IMR-90 (cell line): ENCODE measurements at regions not wholly inside any gene's neighbourhood (a gene's known extent, or its start where the extent isn't known, plus 50 kb on each side); places are given as distances from the start of the nearest gene placed in this dataset.

ENCODE experiments used
- ATAC-seq: fragments of 200-7000 bp; cut with Tn5 transposase; 2 replicates; pipeline ENCODE4 v1.9.1; 2020; ENCODE audit warnings: low read depth, mild to moderate bottlenecking, moderate library complexity
- BruUV-seq: library from RNA; stranded (reverse); fragments of 400-500 nt; replicated peaks from 2 replicates; lab custom pipeline; 2021; lab: Mats Ljungman, UMichigan
- CTCF ChIA-PET: fragments of 300-600 bp; formaldehyde crosslinking; extraction: SDS; loops from one replicate; lab custom pipeline; 2021; ENCODE audit warnings: antibody characterized with exemption; lab: Yijun Ruan, JAX
- POLR2A ChIA-PET: fragments of 300-600 bp; sonication (Branson Sonifier 250); formaldehyde crosslinking; loops from one replicate; lab custom pipeline; 2022; ENCODE audit warnings: antibody characterized with exemption; ENCODE audit not compliant: unreplicated experiment; lab: Charles Lee
- DNase-seq: peaks from one replicate; pipeline ENCODE4 v3.0.0; 2013
- H2AFZ ChIP-seq: replicated peaks from 2 replicates; pipeline ENCODE3; 2013; ENCODE audit warnings: low read length, mild to moderate bottlenecking; ENCODE audit not compliant: poor library complexity
- H2AK5ac ChIP-seq: 2 replicates; pipeline ENCODE4 v1.6.1; 2013; ENCODE audit warnings: low read depth, low read length, inconsistent platforms
- H2AK9ac ChIP-seq: replicated peaks from 2 replicates; pipeline ENCODE3; 2013; ENCODE audit warnings: mild to moderate bottlenecking, low read depth, low read length, moderate library complexity; ENCODE audit not compliant: poor library complexity
- H2BK120ac ChIP-seq: 2 replicates; pipeline ENCODE4 v1.6.1; 2013; ENCODE audit warnings: low read depth, low read length, inconsistent platforms
- H2BK15ac ChIP-seq: 3 replicates; pipeline ENCODE4 v1.6.1; 2013; ENCODE audit warnings: low read depth, low read length, inconsistent platforms
- H2BK20ac ChIP-seq: 2 replicates; pipeline ENCODE4 v1.6.1; 2013; ENCODE audit warnings: low read depth, mild to moderate bottlenecking, inconsistent platforms, low read length, moderate library complexity
- H2BK5ac ChIP-seq: 2 replicates; pipeline ENCODE4 v1.6.1; 2013; ENCODE audit warnings: mild to moderate bottlenecking, low read depth, low read length, inconsistent platforms; ENCODE audit not compliant: poor library complexity, severe bottlenecking
- H3K14ac ChIP-seq: replicated peaks from 2 replicates; pipeline ENCODE4 v1.6.1; 2013; ENCODE audit warnings: low read depth, low read length, inconsistent platforms
- H3K18ac ChIP-seq: 2 replicates; pipeline ENCODE4 v1.6.1; 2013; ENCODE audit warnings: low read depth, low read length, control low read depth
- H3K23ac ChIP-seq: 2 replicates; pipeline ENCODE4 v1.6.1; 2013; ENCODE audit warnings: low read depth, low read length, inconsistent platforms
- H3K27ac ChIP-seq: 2 replicates; pipeline ENCODE4 v1.5.1; 2013; ENCODE audit warnings: mild to moderate bottlenecking, control low read depth, low read length; ENCODE audit not compliant: insufficient read depth
- H3K27me3 ChIP-seq: 2 replicates; pipeline ENCODE4 v1.6.1; 2013; ENCODE audit warnings: low read length; ENCODE audit not compliant: control insufficient read depth, insufficient read depth
- H3K36me3 ChIP-seq: 2 replicates; pipeline ENCODE4 v1.6.1; 2013; ENCODE audit warnings: low read length, mixed read lengths; ENCODE audit not compliant: control insufficient read depth, insufficient read depth
- H3K4ac ChIP-seq: 2 replicates; pipeline ENCODE4 v1.6.1; 2013; ENCODE audit warnings: low read depth, low read length, inconsistent platforms
- H3K4me1 ChIP-seq: 2 replicates; pipeline ENCODE4 v1.6.1; 2013; ENCODE audit warnings: low read length, mixed read lengths; ENCODE audit not compliant: control insufficient read depth, insufficient read depth
- H3K4me2 ChIP-seq: 2 replicates; pipeline ENCODE4 v1.6.1; 2013; ENCODE audit warnings: low read depth, mild to moderate bottlenecking, control low read depth, low read length, moderate library complexity
- H3K4me3 ChIP-seq: 2 replicates; pipeline ENCODE4 v1.5.1; 2013; ENCODE audit warnings: low read depth, mild to moderate bottlenecking, control low read depth, low read length, moderate library complexity; ENCODE audit not compliant: insufficient read depth
- H3K56ac ChIP-seq: 2 replicates; pipeline ENCODE4 v1.6.1; 2013; ENCODE audit warnings: low read length, inconsistent platforms; ENCODE audit not compliant: insufficient read depth; ENCODE audit errors: extremely low read depth
- H3K79me1 ChIP-seq, 2 experiments: 2 replicates each; pipeline ENCODE4 v1.6.1; 2013; ENCODE audit warnings: low read length in 2 of 2, inconsistent platforms in 1 of 2, low read depth in 1 of 2
- H3K9ac ChIP-seq: 2 replicates; pipeline ENCODE4 v1.6.1; 2013; ENCODE audit warnings: low read depth, low read length, control low read depth
- H3K9me1 ChIP-seq: 2 replicates; pipeline ENCODE4 v1.6.1; 2013; ENCODE audit warnings: low read length, inconsistent platforms; ENCODE audit not compliant: insufficient read depth
- H3K9me3 ChIP-seq: 2 replicates; pipeline ENCODE4 v1.6.1; 2013; ENCODE audit warnings: low read length; ENCODE audit not compliant: control insufficient read depth, insufficient read depth
- H4K20me1 ChIP-seq: 2 replicates; pipeline ENCODE4 v1.6.1; 2013; ENCODE audit warnings: low read length, inconsistent platforms; ENCODE audit not compliant: insufficient read depth
- H4K5ac ChIP-seq: 2 replicates; pipeline ENCODE4 v1.6.1; 2013; ENCODE audit warnings: mild to moderate bottlenecking, low read depth, low read length, control low read depth
- H4K8ac ChIP-seq, 2 experiments: 2 replicates each; pipeline ENCODE4 v1.6.1; 2013; ENCODE audit warnings: low read depth in 2 of 2, low read length in 2 of 2, control low read depth in 1 of 2, inconsistent platforms in 1 of 2
- H4K91ac ChIP-seq: 2 replicates; pipeline ENCODE4 v1.6.1; 2013; ENCODE audit warnings: low read depth, low read length, inconsistent platforms; ENCODE audit not compliant: insufficient read depth
- BHLHE40 ChIP-seq: fragments of 150-350 bp; IDR thresholded peaks from 2 replicates; pipeline ENCODE4 v1.6.1; 2016; ENCODE audit warnings: mild to moderate bottlenecking, low read depth, low read length
- CEBPB ChIP-seq: IDR thresholded peaks from 2 replicates; pipeline ENCODE4 v1.6.1; 2012; ENCODE audit warnings: low read depth, low read length, improper control_type of control experiment
- CTCF ChIP-seq: conservative IDR thresholded peaks from 2 replicates; pipeline ENCODE4 v1.5.1; 2012; ENCODE audit warnings: mild to moderate bottlenecking, low read depth, low read length, improper control_type of control experiment
- MXI1 ChIP-seq: IDR thresholded peaks from 2 replicates; pipeline ENCODE4 v1.6.1; 2012; ENCODE audit warnings: low read depth, mild to moderate bottlenecking, low read length, moderate library complexity, borderline replicate concordance
- RAD21 ChIP-seq: IDR thresholded peaks from 2 replicates; pipeline ENCODE4 v1.6.1; 2012; ENCODE audit warnings: low read length, improper control_type of control experiment
- RFX5 ChIP-seq: IDR thresholded peaks from 2 replicates; pipeline ENCODE4 v1.8.0; 2012; ENCODE audit warnings: low read depth, mild to moderate bottlenecking, low read length, moderate library complexity
- USF2 ChIP-seq: fragments of 150-350 bp; IDR thresholded peaks from 2 replicates; pipeline ENCODE4 v1.6.1; 2017; ENCODE audit warnings: mild to moderate bottlenecking, antibody characterized with exemption, low read length, low read depth
- WGBS, 2 experiments: methylation state at CpG; one replicate each; pipeline versions ENCODE4 v1.1.5 to v1.1.7; 2013; ENCODE audit warnings: missing lambda C conversion rate in 2 of 2; ENCODE audit not compliant: insufficient read length in 1 of 2; ENCODE audit errors: extremely low coverage in 2 of 2; 5-methylcytosine and 5-hydroxymethylcytosine counted together
- dilution Hi-C: fragments of 300-500 bp; cut with HindIII; formaldehyde crosslinking; loops from one replicate; pipeline ENCODE4 v1.14.3; 2018; ENCODE audit warnings: low sequenced_read_pairs; ENCODE audit not compliant: unreplicated experiment
- in situ Hi-C: fragments of 300-500 bp; cut with MboI; formaldehyde crosslinking; loops from 3 replicates; pipeline ENCODE4 v1.14.3; 2019; ENCODE audit warnings: low sequenced_read_pairs, inconsistent platforms, mixed read lengths
- intact Hi-C: fragments of 100-400 bp; cut with micrococcal nuclease; formaldehyde crosslinking; loops from 2 replicates; pipeline ENCODE4 v1.10.0; 2022

GRCh38 chr3:35950021-35950420, 310.7 kb downstream of the ARPP21 start:
- no peaks in the 10 kb centered on the region for H3K79me1 ChIP-seq
- H4K8ac ChIP-seq: no peak overlapping the region
- in situ Hi-C loops (no loop called here), dilution Hi-C loops (no loop called here), intact Hi-C loops (no loop called here)
- H3K27me3 ChIP-seq: no peaks in the 10 kb centered on the region
- no peak overlapping the region for H2BK15ac ChIP-seq
- H3K14ac ChIP-seq: no peak overlapping the region
- H3K23ac ChIP-seq: no peak overlapping the region
- H3K9ac ChIP-seq: no peak overlapping the region
- H2AK5ac ChIP-seq: no peak overlapping the region
- no peak overlapping the region for H2BK20ac ChIP-seq
- DNase-seq (no peak), ATAC-seq (no peak)
- no peaks in the 10 kb centered on the region for H3K36me3 ChIP-seq
- H4K5ac ChIP-seq: no peak overlapping the region
- no peak overlapping the region for H3K4ac ChIP-seq
- H3K4me1 ChIP-seq: no peaks in the 10 kb centered on the region; the same call in 1 of the 2 replicates
- H3K18ac ChIP-seq: no peak overlapping the region
- H3K56ac ChIP-seq: no peak overlapping the region
- H3K27ac ChIP-seq: no peak overlapping the region
- H2BK120ac ChIP-seq: no peak overlapping the region
- POLR2A ChIA-PET: no interaction called here
- no peak overlapping the region for H2AFZ ChIP-seq
- H2AK9ac ChIP-seq: no peak overlapping the region
- no peak overlapping the region for H3K4me3 ChIP-seq
- no peak overlapping the region for H4K91ac ChIP-seq
- H3K9me3 ChIP-seq: no peaks in the 10 kb centered on the region
- TF ChIP-seq RAD21 (no peak), BHLHE40 (no peak), MXI1 (no peak), CTCF (no peak), USF2 (no peak), CEBPB (no peak), RFX5 (no peak)
- CTCF ChIA-PET: no interaction called here
- H3K4me2 ChIP-seq: no peak overlapping the region
- H2BK5ac ChIP-seq: no peak overlapping the region
- no peaks in the 10 kb centered on the region for H3K9me1 ChIP-seq
- no CpG with 5 or more reads among the region's 1 CpG for WGBS, 2 experiments
- H4K20me1 ChIP-seq: no peaks in the 10 kb centered on the region
- BruUV-seq: no TSS peak
